ENCODE measurements at regions not wholly inside any gene's neighbourhood (a gene's known extent, or its start where the extent isn't known, plus 50 kb on each side); places are given as distances from the start of the nearest gene placed in this dataset.

GRCh38 chr4:24328310-24328709 lies 256.0 kb downstream of the DHX15 start:
- TF ChIP-seq CTCF (IDR thresholded peaks at IDR 0.05; ENCODE audit: insufficient read depth, low read length, poor library complexity, severe bottlenecking) (no peak), EZH2phosphoT487 (conservative IDR thresholded peaks at IDR 0.05; ENCODE audit: low read length) (no peak)

Measured in SU-DHL-6 (cell line).